Breast epithelium (tissue), 3 donors: ENCODE measurements at regions not wholly inside any gene's neighbourhood (a gene's known extent, or its start where the extent isn't known, plus 50 kb on each side); places are given as distances from the start of the nearest gene placed in this dataset.

Experiments
- CTCF ChIP-seq, 3 donors: fragments of 450-650 bp; IDR thresholded peaks; one replicate each; pipeline ENCODE4 v1.5.1; 2016 to 2017; ENCODE audit warnings: antibody characterized with exemption in 3 of 3, mild to moderate bottlenecking in 3 of 3, moderate library complexity in 3 of 3
- POLR2A ChIP-seq: fragments of 450-650 bp; IDR thresholded peaks from one replicate; pipeline ENCODE4 v1.6.1; 2016; ENCODE audit warnings: antibody characterized with exemption, mild to moderate bottlenecking, moderate library complexity
- POLR2AphosphoS5 ChIP-seq, 3 donors: sonication (generic); formaldehyde crosslinking; IDR thresholded peaks; one replicate each; pipeline ENCODE4 v1.6.1; 2017; ENCODE audit warnings: antibody characterized with exemption in 3 of 3

- TF ChIP-seq CTCF (IDR thresholded peaks at IDR 0.05) (no peak), POLR2AphosphoS5 (IDR thresholded peaks at IDR 0.05) (no peak), POLR2A (no peak)
These were observed 493.5 kb downstream of the TFAP2A start for GRCh38 chr6:9921366-9921765.
